NCI-H2227 (cell line): ENCODE measurements at regions not wholly inside any gene's neighbourhood (a gene's known extent, or its start where the extent isn't known, plus 50 kb on each side); places are given as distances from the start of the nearest gene placed in this dataset.
"Not testable (repeated sequence)": the region's sequence is repeated elsewhere in the genome, so short reads cannot be mapped to it uniquely, and the experiment has no call there.

Source experiments
- DNase-seq: peaks from one replicate; lab custom pipeline; 2025; ENCODE audit not compliant: unreplicated experiment; lab: John Stamatoyannopoulos, UW

- DNase-seq, result no peak
Observed at GRCh38 chrX:95762716-95763115, 921.9 kb upstream of the DIAPH2 start.

GRCh38 chrX:95764972-95765451, 919.6 kb upstream of the DIAPH2 start:
- DNase-seq, result no peak

- DNase-seq, result not testable (repeated sequence)
Observed at GRCh38 chrX:95771198-95771597, 913.4 kb upstream of the DIAPH2 start.

GRCh38 chrX:95791876-95792275, 892.8 kb upstream of the DIAPH2 start:
- DNase-seq, result no peak

GRCh38 chrX:95797344-95797743, 887.3 kb upstream of the DIAPH2 start:
- DNase-seq, result no peak

GRCh38 chrX:95823796-95824195, 860.8 kb upstream of the DIAPH2 start:
- no peak for DNase-seq

GRCh38 chrX:95835223-95835622, 849.4 kb upstream of the DIAPH2 start:
- no peak for DNase-seq

GRCh38 chrX:95836517-95836916, 848.1 kb upstream of the DIAPH2 start:
- DNase-seq, result no peak

- DNase-seq, result no peak
Observed at GRCh38 chrX:95841863-95842262, 842.8 kb upstream of the DIAPH2 start.

- DNase-seq, result no peak
Observed at GRCh38 chrX:95860127-95860526, 824.5 kb upstream of the DIAPH2 start.

- DNase-seq, result no peak
Observed at GRCh38 chrX:95875661-95876060, 809.0 kb upstream of the DIAPH2 start.

GRCh38 chrX:95878874-95879273, 805.8 kb upstream of the DIAPH2 start:
- DNase-seq, result no peak

GRCh38 chrX:95884186-95884585, 800.5 kb upstream of the DIAPH2 start:
- DNase-seq, result no peak

GRCh38 chrX:95885074-95885473, 799.6 kb upstream of the DIAPH2 start:
- no peak for DNase-seq

GRCh38 chrX:95889279-95889678, 795.4 kb upstream of the DIAPH2 start:
- DNase-seq, result no peak

- DNase-seq, result no peak
Observed at GRCh38 chrX:95893636-95894035, 791.0 kb upstream of the DIAPH2 start.

GRCh38 chrX:95903490-95903889, 781.2 kb upstream of the DIAPH2 start:
- no peak for DNase-seq

GRCh38 chrX:95903975-95904374, 780.7 kb upstream of the DIAPH2 start:
- DNase-seq, result no peak

- no peak for DNase-seq
Observed at GRCh38 chrX:95907081-95907480, 777.6 kb upstream of the DIAPH2 start.

- no peak for DNase-seq
Observed at GRCh38 chrX:95911062-95911461, 773.6 kb upstream of the DIAPH2 start.

- no peak for DNase-seq
Observed at GRCh38 chrX:95919605-95920004, 765.0 kb upstream of the DIAPH2 start.

GRCh38 chrX:95945528-95945927, 739.1 kb upstream of the DIAPH2 start:
- DNase-seq, result no peak

GRCh38 chrX:95949588-95949987, 735.1 kb upstream of the DIAPH2 start:
- DNase-seq, result no peak

- no peak for DNase-seq
Observed at GRCh38 chrX:95950679-95951078, 734.0 kb upstream of the DIAPH2 start.
